ENCODE measurements at regions not wholly inside any gene's neighbourhood (a gene's known extent, or its start where the extent isn't known, plus 50 kb on each side); places are given as distances from the start of the nearest gene placed in this dataset.

- Mint-ChIP-seq H3K4me1 (ENCODE audit: low read depth) (no peaks in the 10 kb centered on the region), H3K27me3 (peaks cover under 1% of the 10 kb centered on the region), H3K4me3 (no peak overlapping the region), H3K27ac (no peak overlapping the region), H3K36me3 (ENCODE audit: low read depth) (no peaks in the 10 kb centered on the region), H3K9me3 (no peaks in the 10 kb centered on the region)
- no peaks in the 10 kb centered on the region for H3K36me3 ChIP-seq (ENCODE audit: insufficient read depth, low read length)
- no peak for ATAC-seq (ENCODE audit: poor library complexity)
- intact Hi-C loops (cut with DNase I, micrococcal nuclease) = no loop called here
- ChIA-PET CTCF (no interaction called here), POLR2A (no interaction called here)
- H3K27me3 ChIP-seq (ENCODE audit: control insufficient read depth in 1 of 2, insufficient read depth in 2 of 2, low read length in 2 of 2) = no peaks in the 10 kb centered on the region
- no peak for DNase-seq
- no peak overlapping the region for H3K4me3 ChIP-seq (ENCODE audit: low read length)
- H3K27ac ChIP-seq (ENCODE audit: low read depth in 1 of 2, low read length in 2 of 2) = no peak overlapping the region
- no peak for TF ChIP-seq CTCF (IDR thresholded peaks at IDR 0.05)
- H3K4me1 ChIP-seq (ENCODE audit: insufficient read depth, low read length) = no peaks in the 10 kb centered on the region
- no peaks in the 10 kb centered on the region for H3K9me3 ChIP-seq (ENCODE audit: control insufficient read depth in 1 of 2, insufficient read depth in 1 of 2, low read length in 2 of 2)
These were observed 436.6 kb upstream of the FANCL start for GRCh38 chr2:58677748-58678147.

- Histone ChIP-seq H3K4me3 (ENCODE audit: low read length) (no peak overlapping the region), H3K27ac (ENCODE audit: low read depth in 1 of 2, low read length in 2 of 2) (no peak overlapping the region), H3K4me1 (ENCODE audit: insufficient read depth, low read length) (no peaks in the 10 kb centered on the region), H3K36me3 (ENCODE audit: insufficient read depth, low read length) (no peaks in the 10 kb centered on the region), H3K9me3 (ENCODE audit: control insufficient read depth in 1 of 2, insufficient read depth in 1 of 2, low read length in 2 of 2) (no peaks in the 10 kb centered on the region), H3K27me3 (ENCODE audit: control insufficient read depth in 1 of 2, insufficient read depth in 2 of 2, low read length in 2 of 2) (no peaks in the 10 kb centered on the region)
- no peaks in the 10 kb centered on the region for H3K4me1 Mint-ChIP-seq (ENCODE audit: low read depth)
- intact Hi-C loops (cut with DNase I, micrococcal nuclease) = no loop called here
- no peak for TF ChIP-seq CTCF (IDR thresholded peaks at IDR 0.05)
- no peaks in the 10 kb centered on the region for H3K36me3 Mint-ChIP-seq (ENCODE audit: low read depth)
- H3K27ac Mint-ChIP-seq = no peak overlapping the region
- CTCF ChIA-PET = no interaction called here
- H3K9me3 Mint-ChIP-seq = no peaks in the 10 kb centered on the region
- POLR2A ChIA-PET = no interaction called here
- no peaks in the 10 kb centered on the region for H3K27me3 Mint-ChIP-seq
- H3K4me3 Mint-ChIP-seq = no peak overlapping the region
- ATAC-seq (ENCODE audit: poor library complexity) (no peak), DNase-seq (no peak)
These were observed 430.6 kb upstream of the FANCL start for GRCh38 chr2:58671675-58672074.

- Histone ChIP-seq H3K4me3 (ENCODE audit: low read length) (no peak overlapping the region), H3K4me1 (ENCODE audit: insufficient read depth, low read length) (no peaks in the 10 kb centered on the region), H3K36me3 (ENCODE audit: insufficient read depth, low read length) (no peaks in the 10 kb centered on the region), H3K27ac (ENCODE audit: low read depth in 1 of 2, low read length in 2 of 2) (no peak overlapping the region), H3K27me3 (ENCODE audit: control insufficient read depth in 1 of 2, insufficient read depth in 2 of 2, low read length in 2 of 2) (no peaks in the 10 kb centered on the region), H3K9me3 (ENCODE audit: control insufficient read depth in 1 of 2, insufficient read depth in 1 of 2, low read length in 2 of 2) (no peaks in the 10 kb centered on the region)
- Mint-ChIP-seq H3K27me3 (no peaks in the 10 kb centered on the region), H3K4me1 (ENCODE audit: low read depth) (no peaks in the 10 kb centered on the region), H3K4me3 (no peak overlapping the region), H3K36me3 (ENCODE audit: low read depth) (no peaks in the 10 kb centered on the region), H3K27ac (no peak overlapping the region), H3K9me3 (no peaks in the 10 kb centered on the region)
- DNase-seq (no peak), ATAC-seq (ENCODE audit: poor library complexity) (no peak)
- ChIA-PET POLR2A (no interaction called here), CTCF (no interaction called here)
- intact Hi-C loops (cut with DNase I, micrococcal nuclease) = no loop called here
- no peak for TF ChIP-seq CTCF (IDR thresholded peaks at IDR 0.05)
These were observed 428.9 kb upstream of the FANCL start for GRCh38 chr2:58669998-58670397.

Measured in CD4-positive, alpha-beta T cell (primary cell).